ENCODE measurements at regions not wholly inside any gene's neighbourhood (a gene's known extent, or its start where the extent isn't known, plus 50 kb on each side); places are given as distances from the start of the nearest gene placed in this dataset.
"Not testable (repeated sequence)": the region's sequence is repeated elsewhere in the genome, so short reads cannot be mapped to it uniquely, and the experiment has no call there.

DNA sequence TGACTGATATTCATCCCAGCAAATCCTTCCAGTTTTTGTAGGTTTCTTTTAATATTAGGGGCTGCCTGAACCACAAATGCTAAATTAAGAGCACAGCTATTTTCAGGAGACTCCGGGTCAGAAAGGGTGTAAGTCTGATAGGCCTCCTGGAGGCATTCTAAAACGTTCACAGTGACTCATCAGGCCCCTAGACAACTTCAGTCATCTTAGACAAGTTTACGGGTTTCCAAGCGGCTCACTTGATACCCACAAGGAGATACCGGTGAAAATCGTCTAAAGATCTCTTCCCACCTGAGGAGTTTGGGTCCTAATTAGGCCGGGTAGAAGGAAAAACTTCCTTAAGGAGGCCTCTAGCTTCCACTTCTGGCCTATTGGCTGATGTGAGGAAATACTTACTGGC, 342.7 kb upstream of the USP9Y start:
- H3K4me3 ChIP-seq (ENCODE audit: low read depth, low read length) = no peak overlapping the region

DNA sequence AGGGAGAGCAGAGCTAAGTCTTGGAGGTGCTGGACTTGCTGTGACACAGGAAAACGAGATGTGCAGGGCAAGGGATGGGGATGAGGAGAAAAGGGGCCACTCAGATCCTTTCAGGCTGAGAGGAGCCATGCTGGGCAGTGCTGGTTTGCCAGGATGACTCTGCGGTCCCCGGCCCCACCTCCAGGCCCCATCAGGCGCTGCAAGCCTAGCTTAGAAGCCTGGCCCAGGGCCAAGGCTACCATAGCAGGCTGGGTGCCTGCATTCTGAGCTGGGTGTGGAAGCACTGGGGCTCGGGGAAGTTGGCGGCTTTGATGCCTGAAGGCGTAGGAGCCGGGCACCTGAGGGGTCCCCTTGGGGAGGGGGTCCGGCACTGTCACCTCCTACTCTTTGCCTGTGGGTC, 341.2 kb upstream of the USP9Y start:
- no peak overlapping the region for H3K4me3 ChIP-seq (ENCODE audit: low read depth, low read length)

DNA sequence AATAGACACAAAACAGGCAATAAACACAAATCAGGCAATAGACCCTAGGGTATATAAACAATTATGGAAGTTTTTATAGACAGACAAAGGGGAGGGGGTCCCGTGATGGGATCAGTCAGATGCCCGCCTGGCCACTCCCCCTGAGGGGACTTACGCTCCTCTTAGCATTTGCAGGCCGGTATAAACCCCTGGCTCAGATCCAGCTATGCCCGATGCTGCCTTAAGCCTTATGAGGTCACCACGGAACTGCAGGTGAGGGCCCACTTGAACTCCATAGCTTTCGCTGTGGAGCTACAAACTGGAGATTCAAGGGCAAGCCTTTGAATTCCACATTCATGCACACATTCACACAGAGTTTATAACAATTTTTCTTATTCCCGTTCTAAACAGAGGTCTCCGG, 340.5 kb upstream of the USP9Y start:
- H3K4me3 ChIP-seq (ENCODE audit: low read depth, low read length) = no peak overlapping the region

DNA sequence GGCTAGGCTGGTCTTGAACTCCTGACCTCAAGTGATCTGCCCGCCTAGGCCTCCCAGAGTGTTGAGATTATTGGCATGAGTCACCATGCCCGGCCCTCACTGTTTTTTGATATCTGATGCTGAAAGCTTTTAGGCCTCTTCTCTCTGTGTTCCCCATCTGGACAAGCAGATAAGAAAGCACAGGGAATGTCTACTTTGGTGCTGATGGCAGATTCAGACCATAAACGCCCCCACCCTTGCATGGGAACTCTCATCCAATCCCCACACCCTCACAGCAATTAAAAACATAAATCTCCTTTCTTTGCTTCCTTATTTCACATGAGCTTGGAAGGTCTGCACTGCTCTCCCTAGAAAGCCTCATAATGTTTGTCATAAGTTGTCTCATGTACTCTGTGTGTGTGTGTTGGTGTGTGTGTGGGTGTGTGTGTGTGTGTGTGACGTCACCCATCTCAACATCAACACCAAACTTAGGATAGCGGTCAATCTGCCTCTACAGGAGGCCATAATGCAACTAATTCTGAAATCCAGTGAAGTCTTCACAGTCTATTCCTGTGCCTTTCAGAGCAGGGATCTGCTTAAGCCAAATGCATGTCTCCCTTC, 335.6 kb upstream of the USP9Y start:
- H3K4me3 ChIP-seq (ENCODE audit: low read depth, low read length) = no peak overlapping the region

DNA sequence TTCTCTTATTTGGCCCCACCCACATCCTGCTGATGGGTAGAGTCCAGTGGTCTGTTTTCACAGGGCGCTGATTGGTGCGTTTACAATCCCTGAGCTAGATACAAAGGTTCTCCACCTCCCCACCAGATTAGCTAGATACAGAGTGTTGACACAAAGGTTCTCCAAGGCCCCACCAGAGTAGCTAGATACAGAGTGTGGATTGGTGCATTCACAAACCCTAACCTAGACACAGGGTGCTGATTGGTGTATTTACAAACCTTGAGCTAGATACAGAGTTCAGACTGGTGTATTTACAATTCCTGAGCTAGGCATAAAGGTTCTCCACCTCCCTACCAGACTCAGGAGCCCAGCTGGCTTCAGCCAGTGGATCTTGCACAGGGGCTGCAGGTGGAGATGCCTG, 326.4 kb upstream of the USP9Y start:
- H3K4me3 ChIP-seq (ENCODE audit: low read depth, low read length) = not testable (repeated sequence)

- H3K4me3 ChIP-seq (ENCODE audit: low read depth, low read length) = not testable (repeated sequence)
Observed at GRCh38 chrY:12391655-12392559, 309.1 kb upstream of the USP9Y start.

DNA sequence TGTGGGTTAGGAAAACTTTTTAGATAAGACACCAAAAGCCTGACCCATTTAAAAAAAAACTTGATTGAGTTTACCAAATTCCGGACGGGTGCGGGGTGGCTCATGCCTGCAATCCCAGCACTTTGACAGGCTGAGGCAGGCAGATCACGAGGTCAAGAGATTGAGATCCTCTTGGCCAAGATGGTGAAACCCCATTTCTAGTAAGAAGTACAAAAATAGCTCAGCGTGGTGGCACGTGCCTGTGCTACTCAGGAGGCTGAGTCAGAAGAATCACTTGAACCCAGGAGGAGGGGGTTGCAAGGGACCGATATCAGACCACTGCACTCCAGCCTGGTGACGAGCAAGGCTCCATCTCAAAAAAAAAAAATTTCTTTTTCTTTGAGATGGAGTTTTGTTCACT, 307.8 kb upstream of the USP9Y start:
- H3K4me3 ChIP-seq (ENCODE audit: low read depth, low read length) = no peak overlapping the region

DNA sequence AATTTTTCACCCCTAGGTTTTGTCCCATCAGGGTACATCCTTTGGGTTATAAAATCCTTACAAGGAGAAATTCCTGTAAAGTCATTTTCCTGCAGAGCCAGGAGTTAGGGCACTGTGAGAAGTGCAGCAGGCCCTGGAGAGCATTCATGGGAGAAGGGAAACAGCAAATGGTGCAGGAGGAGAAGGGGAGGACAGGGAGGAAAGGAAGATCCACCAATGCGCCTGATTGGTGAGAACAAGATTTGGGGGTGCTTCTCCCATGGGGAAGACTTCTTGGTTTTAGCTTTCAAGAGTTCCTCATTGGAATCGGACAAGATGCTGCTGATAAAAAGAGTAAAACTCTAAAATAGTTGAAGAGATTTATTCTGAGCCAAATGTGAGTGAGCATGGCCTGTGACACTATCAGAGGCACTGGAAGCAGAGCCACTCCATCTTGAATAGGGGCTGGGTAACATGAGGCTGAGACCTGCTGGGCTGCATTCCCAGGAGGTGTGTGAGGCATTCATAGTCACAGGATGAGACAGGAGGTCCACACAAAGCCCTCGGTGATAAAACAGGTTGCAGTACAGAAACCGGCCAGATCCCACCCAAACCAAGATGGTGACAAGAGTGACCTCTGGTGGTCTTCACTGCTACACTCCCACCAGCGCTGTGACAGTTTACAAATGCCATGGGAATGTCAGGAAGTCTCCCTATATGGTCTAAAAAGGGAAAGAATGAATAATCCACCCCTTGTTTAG, 305.5 kb upstream of the USP9Y start:
- not testable (repeated sequence) for H3K4me3 ChIP-seq (ENCODE audit: low read depth, low read length)

DNA sequence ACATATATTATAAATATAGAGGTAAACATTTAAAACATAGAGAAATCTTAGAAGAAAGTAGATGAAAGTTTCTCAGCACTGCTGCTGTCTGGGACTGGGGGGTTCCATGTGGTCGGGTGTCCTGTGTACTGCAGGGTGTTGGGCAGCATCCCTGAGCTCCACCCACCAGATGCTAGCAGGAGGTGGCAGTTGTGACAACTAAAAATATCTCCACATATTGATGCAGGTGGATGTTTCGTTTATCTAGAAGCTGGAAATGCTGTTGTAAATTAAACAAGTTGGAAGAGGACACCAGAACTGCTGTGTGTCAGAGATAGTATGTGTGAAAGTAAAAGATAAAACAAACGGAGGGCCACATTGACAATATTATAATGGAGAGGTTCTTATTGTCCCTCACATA, 297.1 kb upstream of the USP9Y start:
- H3K4me3 ChIP-seq (ENCODE audit: low read depth, low read length) = no peak overlapping the region

DNA sequence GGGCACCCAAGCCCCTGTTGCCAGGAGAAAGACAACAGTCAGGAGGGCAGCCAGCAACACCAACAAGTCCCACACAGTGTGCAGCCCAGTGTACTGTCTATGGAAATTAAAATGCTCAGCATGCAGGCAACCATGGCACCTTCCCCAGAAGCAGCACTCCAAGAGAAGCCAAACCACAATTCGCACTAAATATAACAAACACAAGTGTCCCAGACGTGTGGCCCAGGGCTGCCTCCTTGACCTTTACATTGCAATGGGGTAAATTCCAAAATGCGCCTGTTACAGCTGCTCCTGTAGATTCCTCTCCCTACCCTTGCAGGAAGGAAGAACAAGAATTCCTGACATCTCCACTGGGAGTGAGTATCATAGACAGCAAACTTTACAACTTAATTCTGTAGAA, 292.8 kb upstream of the USP9Y start:
- H3K4me3 ChIP-seq (ENCODE audit: low read depth, low read length) = no peak overlapping the region

DNA sequence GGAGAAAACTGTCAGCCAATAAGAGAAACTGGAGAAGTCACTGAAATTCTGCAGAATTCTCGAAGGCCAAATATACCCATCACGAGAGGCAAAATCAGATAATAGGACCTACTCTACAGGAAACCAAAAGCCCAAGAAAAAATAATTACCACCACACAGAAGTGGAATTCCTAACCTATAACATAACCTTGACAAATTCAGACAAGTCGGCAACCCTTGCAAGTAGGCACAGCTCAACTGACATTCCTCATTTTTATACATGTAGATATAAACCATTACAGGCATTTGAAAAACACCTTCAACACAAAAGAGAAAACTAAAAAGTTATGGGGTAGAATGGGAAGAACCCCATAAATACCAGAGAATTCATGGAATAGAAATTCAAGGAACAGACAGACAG, 290.3 kb upstream of the USP9Y start:
- H3K4me3 ChIP-seq (ENCODE audit: low read depth, low read length) = no peak overlapping the region

- H3K4me3 ChIP-seq (ENCODE audit: low read depth, low read length) = peak overlapping the region; percentile 48
Observed at GRCh38 chrY:12421072-12421787, 279.8 kb upstream of the USP9Y start.

GRCh38 chrY:12421788-12422124, 279.3 kb upstream of the USP9Y start:
- H3K4me3 ChIP-seq (ENCODE audit: low read depth, low read length) = no peak overlapping the region

DNA sequence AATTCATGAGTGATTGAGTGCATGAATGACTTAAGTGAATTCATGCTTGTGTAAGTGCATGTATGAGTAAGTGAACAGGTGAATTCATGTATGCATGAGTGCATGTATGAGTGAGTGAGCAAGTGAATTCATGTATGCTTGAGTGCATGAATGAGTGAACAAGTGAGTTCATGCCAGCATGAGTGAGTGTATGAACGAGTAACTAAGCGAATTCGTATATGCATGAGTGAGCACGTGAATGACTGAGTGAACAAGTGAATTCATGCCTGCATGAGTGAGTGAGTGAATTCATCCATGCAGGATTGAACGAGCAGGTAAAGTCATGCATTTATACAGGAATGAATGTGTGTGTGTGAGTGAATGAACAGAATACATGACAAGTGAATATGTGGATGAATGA, 278.5 kb upstream of the USP9Y start:
- H3K4me3 ChIP-seq (ENCODE audit: low read depth, low read length) = no peak overlapping the region

GRCh38 chrY:12423416-12424252, 277.4 kb upstream of the USP9Y start:
- H3K4me3 ChIP-seq (ENCODE audit: low read depth, low read length) = no peak overlapping the region

GRCh38 chrY:12425506-12425905, 275.5 kb upstream of the USP9Y start:
- no peak overlapping the region for H3K4me3 ChIP-seq (ENCODE audit: low read depth, low read length)

- no peak overlapping the region for H3K4me3 ChIP-seq (ENCODE audit: low read depth, low read length)
Observed at GRCh38 chrY:12427361-12427760, 273.7 kb upstream of the USP9Y start.

- H3K4me3 ChIP-seq (ENCODE audit: low read depth, low read length) = no peak overlapping the region
Observed at GRCh38 chrY:12431546-12431945, 269.5 kb upstream of the USP9Y start.

DNA sequence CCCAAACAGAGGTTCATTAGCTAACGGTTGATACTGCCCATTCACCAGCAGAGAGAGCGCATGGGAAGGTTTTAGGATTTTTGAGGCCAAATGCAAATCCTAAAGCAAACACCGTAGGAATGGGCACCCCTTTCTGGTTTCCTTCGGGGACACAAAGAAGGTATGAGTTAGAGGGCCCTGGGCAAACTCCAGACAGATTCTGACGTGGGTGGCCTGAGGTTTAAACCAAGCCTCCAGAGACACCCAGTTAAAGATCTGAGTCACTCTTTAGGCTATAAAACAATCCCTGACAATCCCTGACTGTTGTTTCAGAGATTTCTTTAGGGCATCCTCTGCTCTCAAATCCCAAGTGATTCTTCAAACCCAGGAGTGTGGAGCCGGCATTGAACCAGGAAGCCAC, 262.2 kb upstream of the USP9Y start:
- H3K4me3 ChIP-seq (ENCODE audit: low read depth, low read length) = not testable (repeated sequence)

GRCh38 chrY:12444200-12444599, 256.8 kb upstream of the USP9Y start:
- H3K4me3 ChIP-seq (ENCODE audit: low read depth, low read length) = no peak overlapping the region

All from iPS-11a (cell line).